ENCODE measurements at regions not wholly inside any gene's neighbourhood (a gene's known extent, or its start where the extent isn't known, plus 50 kb on each side); places are given as distances from the start of the nearest gene placed in this dataset.

- no peak overlapping the region for H3K4me2 ChIP-seq
- H3K27ac ChIP-seq (ENCODE audit: low read depth in 2 of 2, low read length in 1 of 2), result no peak overlapping the region
- no peaks in the 10 kb centered on the region for H3K79me2 ChIP-seq (ENCODE audit: insufficient read depth)
- no peaks in the 10 kb centered on the region for H3F3A ChIP-seq (replicated peaks; ENCODE audit: insufficient read depth)
- ChIA-PET CTCF (interaction anchor here (0.6 to 2.2 kb wide), 40 partner anchors 9 to 1442 kb away, joined by 3 to 53 read pairs (median 3); no protein-coding TSS in a partner anchor), POLR2A (no interaction called here)
- peaks cover 28% of the 10 kb centered on the region for H3K27me3 ChIP-seq (ENCODE audit: insufficient read depth)
- H3K4me3 ChIP-seq (ENCODE audit: low read depth in 2 of 2, low read length in 1 of 2), result no peak overlapping the region
- WGBS (ENCODE audit: low lambda C conversion rate), result 83% methylated on average over 1 of the region's 1 CpG
- TF ChIP-seq MAX (IDR thresholded peaks at IDR 0.05; ENCODE audit: low read depth) (no peak), JUND (IDR thresholded peaks at IDR 0.05) (no peak), SIN3A (IDR thresholded peaks at IDR 0.05; ENCODE audit: borderline replicate concordance, low read depth, low read length) (no peak), ELF1 (IDR thresholded peaks at IDR 0.05) (no peak), MXI1 (IDR thresholded peaks at IDR 0.05; ENCODE audit: low read depth, low read length) (no peak), GABPA (IDR thresholded peaks at IDR 0.05; ENCODE audit: low read depth) (no peak), SMC3 (IDR thresholded peaks at IDR 0.05; ENCODE audit: low read depth, low read length) (no peak), NRF1 (IDR thresholded peaks at IDR 0.05; ENCODE audit: low read depth, low read length) (no peak), USF1 (IDR thresholded peaks at IDR 0.05; ENCODE audit: borderline replicate concordance, low read depth) (no peak), TEAD4 (IDR thresholded peaks at IDR 0.05; ENCODE audit: borderline replicate concordance, insufficient read depth) (no peak), FOXM1 (IDR thresholded peaks at IDR 0.05; ENCODE audit: low read depth) (no peak), RFX5 (IDR thresholded peaks at IDR 0.05; ENCODE audit: low read length) (no peak), EZH2phosphoT487 (IDR thresholded peaks at IDR 0.05; ENCODE audit: borderline replicate concordance, low read depth) (no peak), FOXJ3 (CRISPR knock-in tag; IDR thresholded peaks at IDR 0.05) (no peak), PBX3 (IDR thresholded peaks at IDR 0.05) (no peak), REST (IDR thresholded peaks at IDR 0.05; ENCODE audit: low read depth, low read length) (no peak), TAF1 (IDR thresholded peaks at IDR 0.05; ENCODE audit: borderline replicate concordance, low read depth, low read length) (no peak)
- H3K9me2 ChIP-seq, result no peaks in the 10 kb centered on the region
- no peak overlapping the region for H2AFZ ChIP-seq (ENCODE audit: low read depth)
- no peaks in the 10 kb centered on the region for H3K36me3 ChIP-seq (replicated peaks in 1 of 2; ENCODE audit: control insufficient read depth in 1 of 2, insufficient read depth in 2 of 2, low read length in 1 of 2)
- no peaks in the 10 kb centered on the region; a peak in 1 of 4 replicates for H3K4me1 ChIP-seq (ENCODE audit: control insufficient read depth in 1 of 2, insufficient read depth in 2 of 2, low read depth in 1 of 2, low read length in 1 of 2)
- no peak overlapping the region for H3K9ac ChIP-seq
- H4K20me1 ChIP-seq (ENCODE audit: insufficient read depth), result no peaks in the 10 kb centered on the region
- DNase-seq, result no peak
- H3K9me3 ChIP-seq, result no peaks in the 10 kb centered on the region
These were observed 504.7 kb downstream of the PLCL1 start for GRCh38 chr2:198309081-198309480.
